ENCODE measurements at regions not wholly inside any gene's neighbourhood (a gene's known extent, or its start where the extent isn't known, plus 50 kb on each side); places are given as distances from the start of the nearest gene placed in this dataset.

GRCh38 chr15:70447081-70447480, 316.3 kb downstream of the UACA start:
- no peak for DNase-seq
- H3K27ac ChIP-seq = no peak overlapping the region
- no peak overlapping the region for H3K4me3 ChIP-seq (ENCODE audit: low read depth, low read length)
- no peaks in the 10 kb centered on the region for H3K36me3 ChIP-seq
- H3K27me3 ChIP-seq (ENCODE audit: insufficient read depth, low read depth, severe bottlenecking) = no peaks in the 10 kb centered on the region
- no peaks in the 10 kb centered on the region for H3K9me3 ChIP-seq (ENCODE audit: severe bottlenecking)
- TF ChIP-seq, protein P1, sequence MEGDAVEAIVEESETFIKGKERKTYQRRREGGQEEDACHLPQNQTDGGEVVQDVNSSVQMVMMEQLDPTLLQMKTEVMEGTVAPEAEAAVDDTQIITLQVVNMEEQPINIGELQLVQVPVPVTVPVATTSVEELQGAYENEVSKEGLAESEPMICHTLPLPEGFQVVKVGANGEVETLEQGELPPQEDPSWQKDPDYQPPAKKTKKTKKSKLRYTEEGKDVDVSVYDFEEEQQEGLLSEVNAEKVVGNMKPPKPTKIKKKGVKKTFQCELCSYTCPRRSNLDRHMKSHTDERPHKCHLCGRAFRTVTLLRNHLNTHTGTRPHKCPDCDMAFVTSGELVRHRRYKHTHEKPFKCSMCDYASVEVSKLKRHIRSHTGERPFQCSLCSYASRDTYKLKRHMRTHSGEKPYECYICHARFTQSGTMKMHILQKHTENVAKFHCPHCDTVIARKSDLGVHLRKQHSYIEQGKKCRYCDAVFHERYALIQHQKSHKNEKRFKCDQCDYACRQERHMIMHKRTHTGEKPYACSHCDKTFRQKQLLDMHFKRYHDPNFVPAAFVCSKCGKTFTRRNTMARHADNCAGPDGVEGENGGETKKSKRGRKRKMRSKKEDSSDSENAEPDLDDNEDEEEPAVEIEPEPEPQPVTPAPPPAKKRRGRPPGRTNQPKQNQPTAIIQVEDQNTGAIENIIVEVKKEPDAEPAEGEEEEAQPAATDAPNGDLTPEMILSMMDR (IDR thresholded peaks at IDR 0.05; ENCODE audit: low read depth, low read length) = no peak

DNA sequence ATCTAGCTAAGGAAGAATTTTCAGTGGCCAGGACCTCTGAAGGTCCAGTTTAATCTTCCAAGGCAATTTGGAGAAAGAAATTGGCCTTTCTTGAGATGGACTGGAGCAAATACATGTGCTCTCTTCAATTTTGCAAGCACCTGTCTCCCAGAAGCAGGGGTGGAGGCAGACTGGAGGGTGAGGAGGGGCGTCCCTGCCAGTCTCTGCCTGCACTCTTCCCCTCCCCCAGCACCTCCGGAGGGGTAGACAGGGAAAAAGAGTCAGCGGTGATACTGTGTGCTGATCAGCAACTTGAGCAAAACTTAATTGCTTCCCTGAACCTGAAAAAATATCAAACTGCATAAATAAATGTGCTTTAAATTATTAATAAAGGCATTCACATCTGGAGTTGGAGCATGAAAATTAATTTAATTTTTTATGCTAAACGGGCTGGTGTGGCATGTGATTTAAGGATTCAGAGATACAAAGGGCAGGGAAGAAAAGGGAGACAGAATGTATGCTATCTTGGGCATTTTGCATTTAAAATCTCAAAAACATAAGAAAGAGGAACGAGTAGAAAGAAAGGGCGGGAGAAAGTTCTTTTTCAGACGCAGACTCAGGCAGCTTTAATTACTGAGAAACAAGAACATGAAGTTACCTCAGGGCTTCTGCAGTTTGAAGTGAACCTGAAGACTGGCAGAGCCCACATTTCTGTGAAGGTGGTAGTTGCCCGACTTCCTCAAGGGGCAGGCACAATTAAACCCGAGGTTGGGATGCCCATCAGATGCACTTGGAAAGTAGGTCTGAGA, 319.7 kb downstream of the UACA start:
- H3K4me3 ChIP-seq (ENCODE audit: low read depth, low read length) = no peak overlapping the region
- no peaks in the 10 kb centered on the region for H3K9me3 ChIP-seq (ENCODE audit: severe bottlenecking)
- no peaks in the 10 kb centered on the region for H3K27me3 ChIP-seq (ENCODE audit: insufficient read depth, low read depth, severe bottlenecking)
- DNase-seq = no peak
- TF ChIP-seq, protein P1 (IDR thresholded peaks at IDR 0.05; ENCODE audit: low read depth, low read length) = no peak
- no peaks in the 10 kb centered on the region for H3K36me3 ChIP-seq
- no peak overlapping the region for H3K27ac ChIP-seq

GRCh38 chr15:70442616-70443321, 320.6 kb downstream of the UACA start:
- Histone ChIP-seq H3K27me3 (ENCODE audit: insufficient read depth, low read depth, severe bottlenecking) (no peaks in the 10 kb centered on the region), H3K9me3 (ENCODE audit: severe bottlenecking) (no peaks in the 10 kb centered on the region), H3K27ac (no peak overlapping the region), H3K4me3 (ENCODE audit: low read depth, low read length) (no peak overlapping the region), H3K36me3 (no peaks in the 10 kb centered on the region)
- TF ChIP-seq, protein P1 (IDR thresholded peaks at IDR 0.05; ENCODE audit: low read depth, low read length) = no peak
- no peak for DNase-seq

DNA sequence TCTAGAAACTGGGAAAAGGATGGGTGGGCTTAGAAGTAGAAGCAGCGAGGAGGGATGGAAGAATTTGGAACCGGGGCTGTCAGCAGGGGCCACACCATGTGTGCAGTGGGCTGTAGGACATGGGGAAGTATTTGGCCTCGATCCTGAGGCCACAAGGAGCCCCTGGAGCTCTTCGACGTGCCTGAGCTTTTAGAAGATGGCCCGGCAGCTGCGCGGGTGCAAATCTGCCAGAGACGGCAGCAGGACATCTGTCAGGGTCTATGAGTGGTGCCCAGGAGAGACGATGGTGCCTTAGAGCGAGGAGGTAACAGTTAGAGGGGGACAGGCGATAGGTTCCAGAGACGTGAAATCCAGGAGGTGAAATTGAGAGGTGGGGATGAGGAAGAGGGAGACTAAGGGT, 321.1 kb downstream of the UACA start:
- Histone ChIP-seq H3K27me3 (ENCODE audit: insufficient read depth, low read depth, severe bottlenecking) (no peaks in the 10 kb centered on the region), H3K36me3 (no peaks in the 10 kb centered on the region), H3K4me3 (ENCODE audit: low read depth, low read length) (no peak overlapping the region), H3K27ac (no peak overlapping the region), H3K9me3 (ENCODE audit: severe bottlenecking) (no peaks in the 10 kb centered on the region)
- no peak for DNase-seq
- TF ChIP-seq, protein P1 (IDR thresholded peaks at IDR 0.05; ENCODE audit: low read depth, low read length) = no peak

DNA sequence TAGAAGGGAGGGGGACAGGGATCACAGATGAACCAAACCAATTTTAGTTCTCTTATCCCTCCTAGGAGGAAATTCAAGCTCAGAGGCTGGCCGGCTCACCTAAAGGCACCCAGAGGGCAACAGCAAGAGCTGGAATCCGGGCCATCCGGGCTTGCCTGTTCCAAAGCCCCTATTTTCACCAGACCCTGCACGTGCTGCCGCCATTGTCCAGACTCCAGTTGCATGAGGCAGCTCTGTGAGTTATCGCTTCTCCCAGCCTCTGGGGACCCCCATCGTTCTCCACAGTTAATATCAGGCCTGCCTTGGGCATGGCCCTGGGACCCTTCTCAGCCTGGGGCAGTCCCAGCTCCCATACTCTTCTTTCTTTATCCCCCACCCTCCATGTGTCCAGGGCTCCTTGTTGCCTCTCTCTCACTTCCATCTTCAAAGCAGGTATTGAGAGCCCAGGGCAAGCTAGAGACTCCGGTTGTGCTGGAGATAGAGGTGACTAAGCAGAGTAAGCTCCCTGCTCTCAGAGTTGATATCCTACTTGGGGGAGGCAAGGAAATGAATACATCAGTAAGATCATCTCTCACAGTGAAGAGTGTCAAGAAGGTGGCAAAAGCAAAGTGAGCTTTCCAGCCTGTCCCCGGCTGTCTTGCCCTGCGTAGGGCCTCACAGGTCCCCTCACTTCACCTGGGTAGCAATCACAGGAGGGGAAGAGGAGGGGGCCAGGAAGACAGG, 322.8 kb downstream of the UACA start:
- H3K9me3 ChIP-seq (ENCODE audit: severe bottlenecking) = no peaks in the 10 kb centered on the region
- no peaks in the 10 kb centered on the region for H3K36me3 ChIP-seq
- no peaks in the 10 kb centered on the region for H3K27me3 ChIP-seq (ENCODE audit: insufficient read depth, low read depth, severe bottlenecking)
- H3K27ac ChIP-seq = no peak overlapping the region
- no peak for DNase-seq
- TF ChIP-seq, protein P1 (IDR thresholded peaks at IDR 0.05; ENCODE audit: low read depth, low read length) = no peak
- H3K4me3 ChIP-seq (ENCODE audit: low read depth, low read length) = no peak overlapping the region

All from WERI-Rb-1 (cell line).